ENCODE measurements at regions not wholly inside any gene's neighbourhood (a gene's known extent, or its start where the extent isn't known, plus 50 kb on each side); places are given as distances from the start of the nearest gene placed in this dataset.

- Histone ChIP-seq H3K79me2 (ENCODE audit: low read depth) (no peaks in the 10 kb centered on the region), H3K36me3 (no peaks in the 10 kb centered on the region), H3F3A (ENCODE audit: low read depth) (no peaks in the 10 kb centered on the region), H3K4me3 (no peak overlapping the region), H3K9ac (no peak overlapping the region), H3K27me3 (no peaks in the 10 kb centered on the region), H3K9me3 (ENCODE audit: low read depth) (no peaks in the 10 kb centered on the region), H3K4me1 (peaks cover 5% of the 10 kb centered on the region), H3K4me2 (no peak overlapping the region), H2AFZ (replicated peaks) (no peak overlapping the region), H3K27ac (no peak overlapping the region), H4K20me1 (ENCODE audit: low read depth) (no peaks in the 10 kb centered on the region)
- TF ChIP-seq EZH2 (IDR thresholded peaks at IDR 0.05) (no peak), EZH2phosphoT487 (IDR thresholded peaks at IDR 0.05) (no peak)
- TF ChIP-seq, protein P1, sequence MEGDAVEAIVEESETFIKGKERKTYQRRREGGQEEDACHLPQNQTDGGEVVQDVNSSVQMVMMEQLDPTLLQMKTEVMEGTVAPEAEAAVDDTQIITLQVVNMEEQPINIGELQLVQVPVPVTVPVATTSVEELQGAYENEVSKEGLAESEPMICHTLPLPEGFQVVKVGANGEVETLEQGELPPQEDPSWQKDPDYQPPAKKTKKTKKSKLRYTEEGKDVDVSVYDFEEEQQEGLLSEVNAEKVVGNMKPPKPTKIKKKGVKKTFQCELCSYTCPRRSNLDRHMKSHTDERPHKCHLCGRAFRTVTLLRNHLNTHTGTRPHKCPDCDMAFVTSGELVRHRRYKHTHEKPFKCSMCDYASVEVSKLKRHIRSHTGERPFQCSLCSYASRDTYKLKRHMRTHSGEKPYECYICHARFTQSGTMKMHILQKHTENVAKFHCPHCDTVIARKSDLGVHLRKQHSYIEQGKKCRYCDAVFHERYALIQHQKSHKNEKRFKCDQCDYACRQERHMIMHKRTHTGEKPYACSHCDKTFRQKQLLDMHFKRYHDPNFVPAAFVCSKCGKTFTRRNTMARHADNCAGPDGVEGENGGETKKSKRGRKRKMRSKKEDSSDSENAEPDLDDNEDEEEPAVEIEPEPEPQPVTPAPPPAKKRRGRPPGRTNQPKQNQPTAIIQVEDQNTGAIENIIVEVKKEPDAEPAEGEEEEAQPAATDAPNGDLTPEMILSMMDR (IDR thresholded peaks at IDR 0.05): no peak
- Mint-ChIP-seq H3K27me3 (ENCODE audit: insufficient read depth, low read depth) (peaks cover 9% of the 10 kb centered on the region), H3K36me3 (no peaks in the 10 kb centered on the region), H3K4me3 (peak overlapping the region; percentile 65), H3K9me3 (peaks cover 23% of the 10 kb centered on the region), H3K4me1 (peaks cover 51% of the 10 kb centered on the region), H3K27ac (no peak overlapping the region)
- DNase-seq (ENCODE audit: low spot score): no peak
These were observed 109.0 kb upstream of the ALKAL2 start for GRCh38 chr2:396903-397302.

DNA sequence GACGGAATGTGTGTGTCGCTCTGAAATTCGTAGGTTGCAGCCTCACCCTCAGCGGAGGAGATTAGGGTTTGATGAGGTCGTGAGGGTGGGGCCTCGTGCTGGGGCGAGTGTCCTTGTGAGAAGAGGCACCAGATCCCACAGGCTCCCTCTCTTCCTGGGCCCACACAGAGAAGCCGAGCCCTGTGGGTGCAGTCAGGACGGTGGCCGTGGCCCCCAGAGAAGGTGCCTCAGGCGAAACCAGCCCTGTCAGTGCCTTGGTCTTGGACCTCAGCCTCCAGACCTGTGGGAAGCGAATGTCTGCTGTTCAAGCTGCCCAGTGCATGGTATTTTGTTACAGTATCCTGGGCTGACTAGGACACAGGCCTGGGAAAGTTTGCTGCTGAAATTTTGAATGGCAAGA lies 108.0 kb upstream of the ALKAL2 start:
- no peak overlapping the region for H3K9ac ChIP-seq
- Mint-ChIP-seq H3K27me3 (ENCODE audit: insufficient read depth, low read depth) (peaks cover 11% of the 10 kb centered on the region), H3K27ac (peak overlapping the region; percentile 91), H3K9me3 (peaks cover 32% of the 10 kb centered on the region), H3K4me1 (peaks cover 51% of the 10 kb centered on the region), H3K36me3 (no peaks in the 10 kb centered on the region), H3K4me3 (peak overlapping the region; percentile 9)
- peaks cover 5% of the 10 kb centered on the region for H3K4me1 ChIP-seq
- H2AFZ ChIP-seq (replicated peaks): no peak overlapping the region
- no peak overlapping the region for H3K27ac ChIP-seq
- no peak overlapping the region for H3K4me3 ChIP-seq
- no peaks in the 10 kb centered on the region for H3K79me2 ChIP-seq (ENCODE audit: low read depth)
- TF ChIP-seq, protein P1 (IDR thresholded peaks at IDR 0.05): no peak
- TF ChIP-seq EZH2phosphoT487 (IDR thresholded peaks at IDR 0.05): no peak
- TF ChIP-seq EZH2 (IDR thresholded peaks at IDR 0.05): no peak
- H4K20me1 ChIP-seq (ENCODE audit: low read depth): no peaks in the 10 kb centered on the region
- H3F3A ChIP-seq (ENCODE audit: low read depth): no peaks in the 10 kb centered on the region
- H3K36me3 ChIP-seq: no peaks in the 10 kb centered on the region
- no peaks in the 10 kb centered on the region for H3K9me3 ChIP-seq (ENCODE audit: low read depth)
- H3K4me2 ChIP-seq: no peak overlapping the region
- H3K27me3 ChIP-seq: no peaks in the 10 kb centered on the region
- DNase-seq (ENCODE audit: low spot score): no peak

GRCh38 chr2:393711-394696 lies 106.1 kb upstream of the ALKAL2 start:
- Histone ChIP-seq H3K4me3 (no peak overlapping the region), H3K27ac (no peak overlapping the region), H3K27me3 (no peaks in the 10 kb centered on the region), H3K9ac (no peak overlapping the region), H3K36me3 (no peaks in the 10 kb centered on the region), H3K4me2 (no peak overlapping the region), H3K4me1 (peaks cover 5% of the 10 kb centered on the region), H3F3A (ENCODE audit: low read depth) (peaks cover 15% of the 10 kb centered on the region), H3K9me3 (ENCODE audit: low read depth) (peaks cover 6% of the 10 kb centered on the region), H3K79me2 (ENCODE audit: low read depth) (no peaks in the 10 kb centered on the region), H2AFZ (replicated peaks) (no peak overlapping the region), H4K20me1 (ENCODE audit: low read depth) (no peaks in the 10 kb centered on the region)
- Mint-ChIP-seq H3K36me3 (peaks cover 6% of the 10 kb centered on the region), H3K4me1 (peaks cover 52% of the 10 kb centered on the region), H3K9me3 (peaks cover 41% of the 10 kb centered on the region), H3K27me3 (ENCODE audit: insufficient read depth, low read depth) (peaks cover 17% of the 10 kb centered on the region), H3K27ac (peak overlapping the region; percentile 95), H3K4me3 (peak overlapping the region; percentile 79)
- no peak for DNase-seq (ENCODE audit: low spot score)
- TF ChIP-seq EZH2 (IDR thresholded peaks at IDR 0.05): no peak
- TF ChIP-seq, protein P1 (IDR thresholded peaks at IDR 0.05): no peak
- no peak for TF ChIP-seq EZH2phosphoT487 (IDR thresholded peaks at IDR 0.05)
